RWPE2 (cell line): ENCODE measurements at regions not wholly inside any gene's neighbourhood (a gene's known extent, or its start where the extent isn't known, plus 50 kb on each side); places are given as distances from the start of the nearest gene placed in this dataset.
"Not testable (repeated sequence)": the region's sequence is repeated elsewhere in the genome, so short reads cannot be mapped to it uniquely, and the experiment has no call there.

Source experiments
- ATAC-seq: fragments of 200-7000 bp; cut with Tn5 transposase; 3 replicates; pipeline ENCODE4 v1.9.1; 2021; ENCODE audit warnings: low read depth
- DNase-seq: peaks from one replicate; pipeline ENCODE4 v3.0.0-alpha.2; 2020; ENCODE audit warnings: low spot score
- H3K27ac ChIP-seq: fragments of 450-650 bp; 2 replicates; pipeline ENCODE4 v1.5.1; 2017; ENCODE audit warnings: mild to moderate bottlenecking; ENCODE audit not compliant: poor library complexity, severe bottlenecking
- H3K27me3 ChIP-seq: fragments of 250-450 bp; sonication (Bioruptor Pico); 2 replicates; pipeline ENCODE4 v1.5.1; 2021; ENCODE audit warnings: mild to moderate bottlenecking, moderate library complexity; ENCODE audit not compliant: insufficient read depth, poor library complexity, severe bottlenecking
- H3K36me3 ChIP-seq: fragments of 250-450 bp; sonication (Bioruptor Pico); 2 replicates; pipeline ENCODE4 v1.5.1; 2020; ENCODE audit warnings: low read depth, mild to moderate bottlenecking, moderate library complexity
- H3K4me1 ChIP-seq: fragments of 250-450 bp; sonication (Bioruptor Pico); 2 replicates; pipeline ENCODE4 v1.5.1; 2021; ENCODE audit warnings: mild to moderate bottlenecking, moderate library complexity; ENCODE audit not compliant: insufficient read depth, poor library complexity, severe bottlenecking
- H3K4me3 ChIP-seq: fragments of 250-450 bp; sonication (Bioruptor Pico); 2 replicates; pipeline ENCODE4 v1.5.1; 2021; ENCODE audit warnings: mild to moderate bottlenecking, moderate library complexity; ENCODE audit not compliant: severe bottlenecking
- H3K9me3 ChIP-seq: fragments of 250-450 bp; sonication (Bioruptor Pico); 2 replicates; pipeline ENCODE4 v1.5.1; 2021; ENCODE audit warnings: mild to moderate bottlenecking, moderate library complexity; ENCODE audit not compliant: severe bottlenecking
- TF ChIP-seq, protein P1 (sequence below): fragments of 450-650 bp; IDR thresholded peaks from one replicate; pipeline ENCODE4 v1.5.1; 2017; ENCODE audit warnings: mild to moderate bottlenecking, moderate library complexity; ENCODE audit not compliant: poor library complexity, severe bottlenecking

DNA sequence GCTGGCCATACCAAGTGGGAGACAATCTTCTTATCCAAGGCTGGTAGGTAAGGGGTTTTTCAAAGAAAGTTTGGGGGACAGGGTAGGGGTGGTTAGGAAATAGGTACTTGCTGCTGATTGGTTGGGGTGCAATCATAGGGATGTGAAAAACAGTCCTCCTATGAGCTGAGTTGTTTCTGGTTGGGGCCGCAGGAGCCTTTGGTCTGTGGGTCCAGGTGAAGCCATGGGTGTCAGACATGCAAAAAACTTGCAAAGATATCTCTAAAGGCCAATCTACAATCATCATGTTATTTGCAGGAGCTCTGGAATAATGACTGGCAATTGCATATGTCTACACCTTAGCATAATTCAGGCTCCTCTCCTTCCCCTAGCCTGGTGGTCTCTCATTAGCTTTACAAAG, 982.3 kb downstream of the DIPK2A start:
- DNase-seq (no peak), ATAC-seq (no peak)
- Histone ChIP-seq H3K36me3 (no peaks in the 10 kb centered on the region), H3K9me3 (no peaks in the 10 kb centered on the region), H3K27me3 (no peaks in the 10 kb centered on the region), H3K27ac (no peak overlapping the region), H3K4me1 (no peaks in the 10 kb centered on the region), H3K4me3 (no peak overlapping the region)
- TF ChIP-seq, protein P1, sequence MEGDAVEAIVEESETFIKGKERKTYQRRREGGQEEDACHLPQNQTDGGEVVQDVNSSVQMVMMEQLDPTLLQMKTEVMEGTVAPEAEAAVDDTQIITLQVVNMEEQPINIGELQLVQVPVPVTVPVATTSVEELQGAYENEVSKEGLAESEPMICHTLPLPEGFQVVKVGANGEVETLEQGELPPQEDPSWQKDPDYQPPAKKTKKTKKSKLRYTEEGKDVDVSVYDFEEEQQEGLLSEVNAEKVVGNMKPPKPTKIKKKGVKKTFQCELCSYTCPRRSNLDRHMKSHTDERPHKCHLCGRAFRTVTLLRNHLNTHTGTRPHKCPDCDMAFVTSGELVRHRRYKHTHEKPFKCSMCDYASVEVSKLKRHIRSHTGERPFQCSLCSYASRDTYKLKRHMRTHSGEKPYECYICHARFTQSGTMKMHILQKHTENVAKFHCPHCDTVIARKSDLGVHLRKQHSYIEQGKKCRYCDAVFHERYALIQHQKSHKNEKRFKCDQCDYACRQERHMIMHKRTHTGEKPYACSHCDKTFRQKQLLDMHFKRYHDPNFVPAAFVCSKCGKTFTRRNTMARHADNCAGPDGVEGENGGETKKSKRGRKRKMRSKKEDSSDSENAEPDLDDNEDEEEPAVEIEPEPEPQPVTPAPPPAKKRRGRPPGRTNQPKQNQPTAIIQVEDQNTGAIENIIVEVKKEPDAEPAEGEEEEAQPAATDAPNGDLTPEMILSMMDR = no peak

DNA sequence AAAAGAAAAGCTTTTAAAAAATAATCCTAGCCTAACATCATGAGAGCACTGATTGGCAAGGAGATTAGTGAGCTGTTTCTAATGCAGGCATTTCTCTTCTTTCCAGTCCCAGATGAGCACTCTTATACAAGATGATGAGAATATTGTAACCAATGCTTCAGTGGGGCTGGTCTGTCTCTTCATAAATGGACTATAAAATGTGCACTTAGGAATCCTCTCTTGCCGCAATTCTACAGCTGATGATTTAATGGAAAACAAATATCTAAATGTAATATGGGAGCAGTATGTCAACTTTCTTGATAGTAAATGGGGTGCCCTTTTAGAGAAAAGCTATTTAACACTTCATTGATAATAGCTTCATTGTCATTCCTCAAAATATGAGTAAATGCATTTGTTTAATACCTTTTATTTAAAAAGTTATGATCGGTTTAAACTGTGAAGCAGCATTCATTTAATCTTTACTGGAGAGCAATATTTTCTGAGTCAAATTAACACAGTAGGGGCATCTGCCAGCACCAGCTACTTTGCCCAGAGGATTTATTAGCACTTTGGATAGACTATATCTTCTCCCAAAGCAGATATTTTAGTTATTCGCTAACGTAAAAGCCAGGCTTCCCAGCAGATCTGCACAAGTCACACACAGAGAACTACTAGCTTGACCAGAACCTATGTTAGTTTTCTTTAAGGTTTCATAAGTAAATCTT, 985.9 kb downstream of the DIPK2A start:
- no peak overlapping the region for H3K4me3 ChIP-seq
- H3K27me3 ChIP-seq = no peaks in the 10 kb centered on the region
- H3K27ac ChIP-seq = no peak overlapping the region
- ATAC-seq (no peak), DNase-seq (no peak)
- TF ChIP-seq, protein P1 = no peak
- no peaks in the 10 kb centered on the region for H3K4me1 ChIP-seq
- H3K36me3 ChIP-seq = no peaks in the 10 kb centered on the region
- no peaks in the 10 kb centered on the region for H3K9me3 ChIP-seq

DNA sequence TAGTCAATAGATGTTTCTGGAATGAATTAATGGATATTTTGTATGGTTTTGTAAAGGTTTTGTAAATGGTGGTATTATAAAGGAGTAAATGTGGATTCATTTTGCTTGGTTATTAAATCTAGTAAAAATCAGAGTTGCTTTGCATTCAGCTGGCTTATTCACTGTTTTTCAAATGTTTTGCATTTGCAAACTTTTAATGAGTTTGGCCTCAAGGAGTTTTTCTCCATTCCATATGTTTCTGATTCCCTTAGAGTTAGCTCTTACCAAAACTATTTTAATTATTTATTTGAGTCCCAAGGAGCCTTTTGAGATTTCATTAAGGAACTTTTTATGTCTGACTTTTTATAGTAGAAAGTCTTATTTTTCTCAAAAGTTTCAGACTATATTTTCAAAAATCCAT, 992.2 kb downstream of the DIPK2A start:
- no peaks in the 10 kb centered on the region for H3K36me3 ChIP-seq
- no peak overlapping the region for H3K4me3 ChIP-seq
- no peaks in the 10 kb centered on the region for H3K27me3 ChIP-seq
- no peaks in the 10 kb centered on the region for H3K9me3 ChIP-seq
- H3K27ac ChIP-seq = no peak overlapping the region
- TF ChIP-seq, protein P1 = no peak
- no peaks in the 10 kb centered on the region for H3K4me1 ChIP-seq
- no peak for DNase-seq
- ATAC-seq = no peak

DNA sequence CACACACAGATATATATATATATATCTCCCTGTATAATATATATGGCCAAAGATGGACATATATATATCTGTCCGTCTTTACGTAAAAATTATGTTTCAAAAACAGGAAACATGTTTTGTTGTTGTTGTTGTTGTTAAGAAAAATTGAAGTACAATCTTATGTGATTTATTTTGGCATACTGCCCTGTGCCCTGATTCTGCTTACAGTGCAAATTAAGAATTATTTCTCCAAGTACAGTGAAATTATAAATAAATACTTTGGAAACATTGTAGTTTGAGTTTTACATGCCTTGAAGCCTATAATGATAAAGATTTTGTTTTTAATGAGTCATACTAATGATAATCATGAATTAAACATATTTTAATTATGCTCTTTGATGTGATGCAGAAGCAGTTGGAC, 994.9 kb downstream of the DIPK2A start:
- Histone ChIP-seq H3K27me3 (no peaks in the 10 kb centered on the region), H3K4me3 (no peak overlapping the region), H3K9me3 (no peaks in the 10 kb centered on the region), H3K36me3 (no peaks in the 10 kb centered on the region), H3K27ac (no peak overlapping the region), H3K4me1 (no peaks in the 10 kb centered on the region)
- TF ChIP-seq, protein P1 = no peak
- ATAC-seq = no peak
- no peak for DNase-seq

DNA sequence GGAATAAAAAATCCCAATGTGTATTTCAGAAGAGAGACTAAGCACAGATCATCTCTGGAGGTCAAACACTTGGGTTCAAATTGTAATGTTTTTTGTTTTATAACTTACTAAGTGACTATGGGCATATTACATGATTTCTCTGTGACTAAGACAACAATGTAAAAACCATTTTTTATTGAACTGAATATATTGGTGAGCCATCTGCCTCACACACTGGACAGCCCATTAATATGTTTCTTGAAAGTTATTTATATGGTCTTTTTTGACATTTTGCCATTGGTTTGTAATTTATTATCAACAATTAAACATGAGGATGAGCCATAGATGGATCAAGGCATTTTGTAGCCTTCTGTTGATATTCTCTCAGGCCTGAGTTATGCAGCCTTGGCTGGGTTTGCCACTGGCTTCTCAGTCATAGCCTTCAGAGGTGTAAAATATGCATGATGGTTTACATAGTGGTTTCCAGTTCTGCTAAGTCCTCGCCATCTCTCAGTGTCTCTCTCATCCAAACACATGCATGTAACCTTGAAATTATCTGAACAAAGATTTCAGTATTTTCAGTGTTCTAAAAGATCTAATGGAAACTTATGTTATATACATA, 997.2 kb downstream of the DIPK2A start:
- no peaks in the 10 kb centered on the region for H3K27me3 ChIP-seq
- ATAC-seq (no peak), DNase-seq (no peak)
- no peak overlapping the region for H3K27ac ChIP-seq
- no peak overlapping the region for H3K4me3 ChIP-seq
- TF ChIP-seq, protein P1 = no peak
- H3K9me3 ChIP-seq = no peaks in the 10 kb centered on the region
- H3K36me3 ChIP-seq = no peaks in the 10 kb centered on the region
- H3K4me1 ChIP-seq = no peaks in the 10 kb centered on the region

DNA sequence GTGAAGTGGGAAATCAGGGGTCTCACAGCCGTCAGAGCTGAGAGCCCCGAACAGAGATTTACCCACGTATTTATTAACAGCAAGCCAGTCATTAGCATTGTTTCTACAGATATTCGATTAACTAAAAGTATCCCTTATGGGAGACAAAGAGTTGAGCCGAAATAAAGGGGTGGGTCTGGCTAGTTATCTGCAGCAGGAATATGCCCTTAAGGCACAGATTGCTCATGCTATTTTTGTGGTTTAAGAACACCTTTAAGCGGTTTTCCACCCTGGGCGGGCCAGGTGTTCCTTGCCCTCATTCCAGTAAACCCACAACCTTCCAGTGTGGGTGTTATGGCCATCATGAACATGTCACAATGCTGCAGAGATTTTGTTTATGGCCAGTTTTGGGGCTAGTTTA, 1012.9 kb downstream of the DIPK2A start:
- H3K36me3 ChIP-seq, H3K9me3 ChIP-seq, H3K4me3 ChIP-seq, H3K27me3 ChIP-seq, H3K4me1 ChIP-seq, ATAC-seq, DNase-seq, H3K27ac ChIP-seq: not testable (repeated sequence)
